WERI-Rb-1 (cell line): ENCODE measurements at regions not wholly inside any gene's neighbourhood (a gene's known extent, or its start where the extent isn't known, plus 50 kb on each side); places are given as distances from the start of the nearest gene placed in this dataset.

ENCODE experiments used
- DNase-seq: peaks from one replicate; pipeline ENCODE4 v3.0.0-alpha.2; 2020
- H3K27ac ChIP-seq: fragments of 250-450 bp; sonication (Bioruptor Pico); 2 replicates; pipeline ENCODE4 v1.5.1; 2020; ENCODE audit warnings: mild to moderate bottlenecking, moderate library complexity
- H3K27me3 ChIP-seq: fragments of 250-450 bp; sonication (Bioruptor Pico); 2 replicates; pipeline ENCODE4 v1.5.1; 2021; ENCODE audit warnings: mild to moderate bottlenecking, low read depth, moderate library complexity; ENCODE audit not compliant: insufficient read depth, severe bottlenecking
- H3K36me3 ChIP-seq: fragments of 250-450 bp; sonication (Bioruptor Pico); 2 replicates; pipeline ENCODE4 v1.5.1; 2020; ENCODE audit warnings: mild to moderate bottlenecking, moderate library complexity
- H3K4me3 ChIP-seq: 2 replicates; pipeline ENCODE4 v1.5.1; 2011; ENCODE audit warnings: low read depth, mild to moderate bottlenecking, control low read depth, low read length
- H3K9me3 ChIP-seq: fragments of 250-450 bp; sonication (Bioruptor Pico); 2 replicates; pipeline ENCODE4 v1.5.1; 2021; ENCODE audit warnings: mild to moderate bottlenecking, moderate library complexity; ENCODE audit not compliant: severe bottlenecking
- TF ChIP-seq, protein P1 (sequence below): IDR thresholded peaks from 2 replicates; pipeline ENCODE4 v1.5.1; 2011; ENCODE audit warnings: low read depth, mild to moderate bottlenecking, control low read depth, inconsistent platforms, low read length

- Histone ChIP-seq H3K4me3 (no peak overlapping the region), H3K36me3 (no peaks in the 10 kb centered on the region), H3K27ac (no peak overlapping the region), H3K27me3 (no peaks in the 10 kb centered on the region), H3K9me3 (no peaks in the 10 kb centered on the region)
- no peak for DNase-seq
- TF ChIP-seq, protein P1, sequence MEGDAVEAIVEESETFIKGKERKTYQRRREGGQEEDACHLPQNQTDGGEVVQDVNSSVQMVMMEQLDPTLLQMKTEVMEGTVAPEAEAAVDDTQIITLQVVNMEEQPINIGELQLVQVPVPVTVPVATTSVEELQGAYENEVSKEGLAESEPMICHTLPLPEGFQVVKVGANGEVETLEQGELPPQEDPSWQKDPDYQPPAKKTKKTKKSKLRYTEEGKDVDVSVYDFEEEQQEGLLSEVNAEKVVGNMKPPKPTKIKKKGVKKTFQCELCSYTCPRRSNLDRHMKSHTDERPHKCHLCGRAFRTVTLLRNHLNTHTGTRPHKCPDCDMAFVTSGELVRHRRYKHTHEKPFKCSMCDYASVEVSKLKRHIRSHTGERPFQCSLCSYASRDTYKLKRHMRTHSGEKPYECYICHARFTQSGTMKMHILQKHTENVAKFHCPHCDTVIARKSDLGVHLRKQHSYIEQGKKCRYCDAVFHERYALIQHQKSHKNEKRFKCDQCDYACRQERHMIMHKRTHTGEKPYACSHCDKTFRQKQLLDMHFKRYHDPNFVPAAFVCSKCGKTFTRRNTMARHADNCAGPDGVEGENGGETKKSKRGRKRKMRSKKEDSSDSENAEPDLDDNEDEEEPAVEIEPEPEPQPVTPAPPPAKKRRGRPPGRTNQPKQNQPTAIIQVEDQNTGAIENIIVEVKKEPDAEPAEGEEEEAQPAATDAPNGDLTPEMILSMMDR, result no peak
Measured at GRCh38 chr3:63046580-63046979, 171.4 kb upstream of the CADPS start.

DNA sequence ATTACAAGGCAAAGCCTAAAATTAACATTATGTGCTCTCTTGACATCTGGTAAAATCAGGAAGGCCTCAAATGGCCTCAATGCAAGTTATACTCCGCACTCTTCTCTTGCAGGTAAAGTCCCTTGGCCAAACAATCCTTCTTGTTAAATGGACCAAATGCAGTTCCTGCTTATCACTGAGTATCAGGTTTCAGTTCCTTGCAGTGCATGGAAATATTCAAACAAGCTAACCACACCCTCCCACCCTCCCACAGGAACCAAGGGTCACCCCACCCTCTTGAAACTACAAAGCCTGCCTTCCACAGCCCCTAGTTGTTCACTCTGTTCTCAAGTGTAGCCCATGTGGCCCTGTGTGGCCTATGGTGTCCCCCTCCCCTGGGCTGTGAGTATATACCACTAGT lies 171.9 kb upstream of the CADPS start:
- Histone ChIP-seq H3K36me3 (no peaks in the 10 kb centered on the region), H3K27ac (no peak overlapping the region), H3K27me3 (no peaks in the 10 kb centered on the region), H3K4me3 (no peak overlapping the region), H3K9me3 (no peaks in the 10 kb centered on the region)
- TF ChIP-seq, protein P1, result no peak
- DNase-seq, result no peak

GRCh38 chr3:63048367-63049326 lies 173.4 kb upstream of the CADPS start:
- H3K9me3 ChIP-seq, result no peaks in the 10 kb centered on the region
- TF ChIP-seq, protein P1, result no peak
- no peaks in the 10 kb centered on the region for H3K27me3 ChIP-seq
- no peak overlapping the region for H3K4me3 ChIP-seq
- H3K27ac ChIP-seq, result no peak overlapping the region
- H3K36me3 ChIP-seq, result no peaks in the 10 kb centered on the region
- no peak for DNase-seq

GRCh38 chr3:63050548-63051177 lies 175.4 kb upstream of the CADPS start:
- Histone ChIP-seq H3K27me3 (no peaks in the 10 kb centered on the region), H3K36me3 (no peaks in the 10 kb centered on the region), H3K27ac (no peak overlapping the region), H3K9me3 (peaks cover 2% of the 10 kb centered on the region), H3K4me3 (no peak overlapping the region)
- no peak for DNase-seq
- TF ChIP-seq, protein P1, result no peak

DNA sequence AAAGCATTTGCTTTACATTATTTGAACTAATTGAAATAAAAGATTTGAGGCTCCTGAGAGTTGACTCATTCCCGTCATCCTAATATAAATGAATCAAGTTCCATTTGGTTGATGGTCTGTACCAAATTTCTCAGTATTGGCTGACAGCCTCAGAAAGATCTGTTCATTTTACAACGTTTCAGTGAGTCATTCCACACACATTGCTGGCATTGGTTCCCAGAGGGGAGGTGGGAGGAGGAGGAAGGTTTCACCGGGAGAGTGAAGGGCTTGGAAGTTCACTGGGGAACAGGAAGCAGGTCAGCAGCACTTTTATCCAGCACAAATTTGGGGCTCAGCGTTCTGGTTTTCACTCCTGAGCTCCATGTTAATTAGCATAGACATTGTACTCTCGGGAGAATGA lies 176.7 kb upstream of the CADPS start:
- Histone ChIP-seq H3K27ac (no peak overlapping the region), H3K9me3 (peaks cover 2% of the 10 kb centered on the region), H3K36me3 (no peaks in the 10 kb centered on the region), H3K4me3 (no peak overlapping the region), H3K27me3 (no peaks in the 10 kb centered on the region)
- TF ChIP-seq, protein P1, result no peak
- DNase-seq, result no peak
